KMS-11 (cell line): ENCODE measurements at regions not wholly inside any gene's neighbourhood (a gene's known extent, or its start where the extent isn't known, plus 50 kb on each side); places are given as distances from the start of the nearest gene placed in this dataset.

ENCODE experiments used
- H2AFZ ChIP-seq: fragments of 200-600 bp; sonication (generic); 2 replicates; pipeline ENCODE4 v1.6.1; 2016; ENCODE audit warnings: antibody characterized with exemption, mixed run types, low read depth
- H3K27ac ChIP-seq: fragments of 200-600 bp; sonication (generic); 2 replicates; pipeline ENCODE4 v1.6.1; 2016; ENCODE audit warnings: mild to moderate bottlenecking, mixed run types
- H3K27me3 ChIP-seq: fragments of 200-600 bp; sonication (generic); 2 replicates; pipeline ENCODE4 v1.6.1; 2017; ENCODE audit warnings: mild to moderate bottlenecking, low read depth, mixed run types, moderate library complexity; ENCODE audit not compliant: insufficient read depth
- H3K36me3 ChIP-seq: fragments of 200-600 bp; sonication (generic); 2 replicates; pipeline ENCODE4 v1.6.1; 2017; ENCODE audit warnings: mild to moderate bottlenecking, mixed run types; ENCODE audit not compliant: insufficient read depth
- H3K4me1 ChIP-seq: fragments of 200-600 bp; sonication (generic); 2 replicates; pipeline ENCODE4 v1.6.1; 2016; ENCODE audit warnings: mild to moderate bottlenecking, low read depth, mixed run types; ENCODE audit not compliant: poor library complexity, severe bottlenecking
- H3K4me2 ChIP-seq: fragments of 200-600 bp; sonication (generic); 2 replicates; pipeline ENCODE4 v1.7.0; 2016; ENCODE audit warnings: mild to moderate bottlenecking, mixed run types
- H3K4me3 ChIP-seq: fragments of 200-600 bp; sonication (generic); IDR thresholded peaks from 2 replicates; pipeline ENCODE4 v1.6.1; 2017; ENCODE audit warnings: low read depth, low read length, mixed read lengths; ENCODE audit not compliant: insufficient read depth
- H3K79me2 ChIP-seq: fragments of 200-600 bp; sonication (generic); 2 replicates; pipeline ENCODE4 v1.6.1; 2016; ENCODE audit warnings: low read depth, mixed run types; ENCODE audit not compliant: insufficient read depth
- H3K9ac ChIP-seq: fragments of 200-600 bp; sonication (generic); 2 replicates; pipeline ENCODE4 v1.6.1; 2016; ENCODE audit warnings: mild to moderate bottlenecking, mixed run types
- H4K20me1 ChIP-seq: fragments of 200-600 bp; sonication (generic); 2 replicates; pipeline ENCODE4 v1.6.1; 2016; ENCODE audit warnings: mild to moderate bottlenecking, mixed run types; ENCODE audit not compliant: insufficient read depth
- TF ChIP-seq, protein P1 (sequence below): fragments of 200-600 bp; sonication (generic); conservative IDR thresholded peaks from 2 replicates; pipeline ENCODE4 v1.6.1; 2017; ENCODE audit warnings: low read depth, mild to moderate bottlenecking, antibody characterized with exemption, low read length, moderate library complexity, mixed read lengths

GRCh38 chr5:1748271-1748670, 51.4 kb downstream of the MRPL36 start:
- H3K4me2 ChIP-seq: no peak overlapping the region
- peaks cover 10% of the 10 kb centered on the region for H3K27me3 ChIP-seq
- H3K27ac ChIP-seq: no peak overlapping the region
- H3K79me2 ChIP-seq: no peaks in the 10 kb centered on the region
- no peak overlapping the region for H2AFZ ChIP-seq
- H3K4me1 ChIP-seq: no peaks in the 10 kb centered on the region
- TF ChIP-seq, protein P1, sequence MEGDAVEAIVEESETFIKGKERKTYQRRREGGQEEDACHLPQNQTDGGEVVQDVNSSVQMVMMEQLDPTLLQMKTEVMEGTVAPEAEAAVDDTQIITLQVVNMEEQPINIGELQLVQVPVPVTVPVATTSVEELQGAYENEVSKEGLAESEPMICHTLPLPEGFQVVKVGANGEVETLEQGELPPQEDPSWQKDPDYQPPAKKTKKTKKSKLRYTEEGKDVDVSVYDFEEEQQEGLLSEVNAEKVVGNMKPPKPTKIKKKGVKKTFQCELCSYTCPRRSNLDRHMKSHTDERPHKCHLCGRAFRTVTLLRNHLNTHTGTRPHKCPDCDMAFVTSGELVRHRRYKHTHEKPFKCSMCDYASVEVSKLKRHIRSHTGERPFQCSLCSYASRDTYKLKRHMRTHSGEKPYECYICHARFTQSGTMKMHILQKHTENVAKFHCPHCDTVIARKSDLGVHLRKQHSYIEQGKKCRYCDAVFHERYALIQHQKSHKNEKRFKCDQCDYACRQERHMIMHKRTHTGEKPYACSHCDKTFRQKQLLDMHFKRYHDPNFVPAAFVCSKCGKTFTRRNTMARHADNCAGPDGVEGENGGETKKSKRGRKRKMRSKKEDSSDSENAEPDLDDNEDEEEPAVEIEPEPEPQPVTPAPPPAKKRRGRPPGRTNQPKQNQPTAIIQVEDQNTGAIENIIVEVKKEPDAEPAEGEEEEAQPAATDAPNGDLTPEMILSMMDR: no peak
- H3K9ac ChIP-seq: no peak overlapping the region
- no peaks in the 10 kb centered on the region for H3K36me3 ChIP-seq
- H4K20me1 ChIP-seq: no peaks in the 10 kb centered on the region
- H3K4me3 ChIP-seq: no peak overlapping the region

DNA sequence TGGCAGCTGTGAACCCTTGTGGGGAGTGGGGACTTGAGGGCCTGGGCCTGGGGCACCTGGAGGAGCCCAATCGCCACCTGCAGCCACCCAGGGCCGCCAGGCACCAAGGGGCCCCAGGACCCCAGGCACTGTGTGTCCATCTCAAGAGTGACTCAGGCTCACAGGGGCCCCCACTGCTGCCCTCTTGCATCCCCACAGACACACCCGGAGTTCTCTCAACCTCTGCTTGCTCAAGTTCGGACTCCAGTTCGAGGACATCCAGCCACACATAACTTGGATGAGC, 51.9 kb downstream of the MRPL36 start:
- no peaks in the 10 kb centered on the region for H3K79me2 ChIP-seq
- no peaks in the 10 kb centered on the region for H3K36me3 ChIP-seq
- H4K20me1 ChIP-seq: no peaks in the 10 kb centered on the region
- peaks cover 4% of the 10 kb centered on the region for H3K27me3 ChIP-seq
- H3K4me3 ChIP-seq: no peak overlapping the region
- H2AFZ ChIP-seq: no peak overlapping the region
- H3K4me1 ChIP-seq: no peaks in the 10 kb centered on the region
- no peak overlapping the region for H3K4me2 ChIP-seq
- H3K27ac ChIP-seq: no peak overlapping the region
- TF ChIP-seq, protein P1: no peak
- H3K9ac ChIP-seq: no peak overlapping the region

GRCh38 chr5:1747079-1747802, 52.4 kb downstream of the MRPL36 start:
- no peaks in the 10 kb centered on the region for H3K4me1 ChIP-seq
- H3K27me3 ChIP-seq: peaks cover 4% of the 10 kb centered on the region; the same call in 1 of the 2 replicates
- H2AFZ ChIP-seq: no peak overlapping the region; the same call in 1 of the 2 replicates
- H3K4me2 ChIP-seq: no peak overlapping the region
- H3K36me3 ChIP-seq: no peaks in the 10 kb centered on the region
- no peak overlapping the region for H3K9ac ChIP-seq
- H4K20me1 ChIP-seq: no peaks in the 10 kb centered on the region
- H3K4me3 ChIP-seq: no peak overlapping the region
- H3K79me2 ChIP-seq: no peaks in the 10 kb centered on the region
- H3K27ac ChIP-seq: no peak overlapping the region
- TF ChIP-seq, protein P1: no peak

- H3K36me3 ChIP-seq: no peaks in the 10 kb centered on the region
- H3K27ac ChIP-seq: no peak overlapping the region
- H3K79me2 ChIP-seq: no peaks in the 10 kb centered on the region
- TF ChIP-seq, protein P1: no peak
- no peaks in the 10 kb centered on the region for H4K20me1 ChIP-seq
- no peak overlapping the region for H3K4me2 ChIP-seq
- H3K9ac ChIP-seq: no peak overlapping the region
- H3K4me1 ChIP-seq: no peaks in the 10 kb centered on the region
- no peak overlapping the region for H3K4me3 ChIP-seq
- H3K27me3 ChIP-seq: 0 out of 2 replicates have a peak, but pooled peaks cover 2% of the 10 kb centered on the region
- H2AFZ ChIP-seq: no peak overlapping the region
Observed at GRCh38 chr5:1746371-1747078, 53.1 kb downstream of the MRPL36 start.
